ENCODE measurements at regions not wholly inside any gene's neighbourhood (a gene's known extent, or its start where the extent isn't known, plus 50 kb on each side); places are given as distances from the start of the nearest gene placed in this dataset.

GRCh38 chr5:86765778-86766502 is 148.2 kb downstream of the COX7C start:
- H3K9ac ChIP-seq (ENCODE audit: low read depth in 1 of 2, low read length in 2 of 2) = no peak overlapping the region
- no peak overlapping the region for H3K27ac ChIP-seq (ENCODE audit: low read depth, low read length)
- no peaks in the 10 kb centered on the region for H3K36me3 ChIP-seq (ENCODE audit: control insufficient read depth in 1 of 2, insufficient read depth in 2 of 2, low read length in 2 of 2)

DNA sequence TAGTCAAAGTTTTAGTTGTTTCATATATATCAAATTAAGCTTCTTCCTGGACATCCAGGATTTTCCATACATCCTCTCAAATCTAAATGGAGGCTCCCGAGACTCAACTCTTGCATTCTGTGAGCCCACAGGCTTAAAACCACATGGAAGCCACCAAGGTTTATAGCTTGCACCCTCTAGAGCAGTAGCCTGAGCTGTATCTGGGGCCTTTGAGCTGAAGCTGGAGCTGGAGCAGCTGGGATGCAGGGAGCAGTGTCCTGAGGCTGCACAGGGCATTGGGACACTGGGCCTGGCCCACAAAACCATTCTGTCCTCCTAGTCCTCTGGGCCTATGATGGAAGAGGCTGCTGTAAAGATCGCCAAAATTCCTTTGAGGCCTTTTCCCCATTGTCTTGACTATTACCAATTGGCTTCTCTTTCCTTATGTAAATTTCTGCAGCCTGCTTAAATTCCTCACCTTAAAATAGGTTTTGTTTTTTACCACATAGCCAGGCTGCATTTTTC is 151.0 kb downstream of the COX7C start:
- H3K27ac ChIP-seq (ENCODE audit: low read depth, low read length) = no peak overlapping the region
- H3K4me1 ChIP-seq (ENCODE audit: control insufficient read depth in 1 of 2, insufficient read depth in 2 of 2, low read length in 2 of 2) = no peaks in the 10 kb centered on the region
- peaks cover 0 to 4% of the 10 kb centered on the region in 2 donors for H3K9me3 ChIP-seq (ENCODE audit: control insufficient read depth in 1 of 2, low read length in 2 of 2)
- no peaks in the 10 kb centered on the region for H3K27me3 ChIP-seq (ENCODE audit: control insufficient read depth in 1 of 2, insufficient read depth in 2 of 2, low read length in 2 of 2)
- H3K36me3 ChIP-seq (ENCODE audit: control insufficient read depth in 1 of 2, insufficient read depth in 2 of 2, low read length in 2 of 2) = no peaks in the 10 kb centered on the region
- H3K4me3 ChIP-seq (ENCODE audit: low read depth in 1 of 2, low read length in 2 of 2) = no peak overlapping the region
- H3K9ac ChIP-seq (ENCODE audit: low read depth in 1 of 2, low read length in 2 of 2) = no peak overlapping the region

More at GRCh38 chr5:86765778-86766502, 148.2 kb downstream of the COX7C start:
- H3K9me3 ChIP-seq (ENCODE audit: control insufficient read depth in 1 of 2, low read length in 2 of 2) = peaks cover 0 to 4% of the 10 kb centered on the region in 2 donors
- no peak overlapping the region for H3K4me3 ChIP-seq (ENCODE audit: low read depth in 1 of 2, low read length in 2 of 2)
- H3K27me3 ChIP-seq (ENCODE audit: control insufficient read depth in 1 of 2, insufficient read depth in 2 of 2, low read length in 2 of 2) = no peaks in the 10 kb centered on the region
- H3K4me1 ChIP-seq (ENCODE audit: control insufficient read depth in 1 of 2, insufficient read depth in 2 of 2, low read length in 2 of 2) = no peaks in the 10 kb centered on the region

GRCh38 chr5:86780018-86780417 is 162.3 kb downstream of the COX7C start:
- Histone ChIP-seq H3K27me3 (ENCODE audit: control insufficient read depth in 1 of 2, insufficient read depth in 2 of 2, low read length in 2 of 2) (no peaks in the 10 kb centered on the region), H3K9ac (ENCODE audit: low read depth in 1 of 2, low read length in 2 of 2) (no peak overlapping the region), H3K9me3 (ENCODE audit: control insufficient read depth in 1 of 2, low read length in 2 of 2) (no peaks in the 10 kb centered on the region), H3K4me1 (ENCODE audit: control insufficient read depth in 1 of 2, insufficient read depth in 2 of 2, low read length in 2 of 2) (no peaks in the 10 kb centered on the region), H3K27ac (ENCODE audit: low read depth, low read length) (no peak overlapping the region), H3K36me3 (ENCODE audit: control insufficient read depth in 1 of 2, insufficient read depth in 2 of 2, low read length in 2 of 2) (no peaks in the 10 kb centered on the region), H3K4me3 (ENCODE audit: low read depth in 1 of 2, low read length in 2 of 2) (no peak overlapping the region)

GRCh38 chr5:86786955-86787354 is 169.2 kb downstream of the COX7C start:
- Histone ChIP-seq H3K4me1 (ENCODE audit: control insufficient read depth in 1 of 2, insufficient read depth in 2 of 2, low read length in 2 of 2) (no peaks in the 10 kb centered on the region), H3K9me3 (ENCODE audit: control insufficient read depth in 1 of 2, low read length in 2 of 2) (no peaks in the 10 kb centered on the region), H3K27me3 (ENCODE audit: control insufficient read depth in 1 of 2, insufficient read depth in 2 of 2, low read length in 2 of 2) (no peaks in the 10 kb centered on the region), H3K36me3 (ENCODE audit: control insufficient read depth in 1 of 2, insufficient read depth in 2 of 2, low read length in 2 of 2) (no peaks in the 10 kb centered on the region), H3K27ac (ENCODE audit: low read depth, low read length) (no peak overlapping the region), H3K9ac (ENCODE audit: low read depth in 1 of 2, low read length in 2 of 2) (no peak overlapping the region), H3K4me3 (ENCODE audit: low read depth in 1 of 2, low read length in 2 of 2) (no peak overlapping the region)

GRCh38 chr5:86795659-86796058 is 177.9 kb downstream of the COX7C start:
- H3K27ac ChIP-seq (ENCODE audit: low read depth, low read length) = no peak overlapping the region
- H3K9ac ChIP-seq (ENCODE audit: low read depth in 1 of 2, low read length in 2 of 2) = no peak overlapping the region
- H3K27me3 ChIP-seq (ENCODE audit: control insufficient read depth in 1 of 2, insufficient read depth in 2 of 2, low read length in 2 of 2) = no peaks in the 10 kb centered on the region
- H3K4me1 ChIP-seq (ENCODE audit: control insufficient read depth in 1 of 2, insufficient read depth in 2 of 2, low read length in 2 of 2) = no peaks in the 10 kb centered on the region
- H3K4me3 ChIP-seq (ENCODE audit: low read depth in 1 of 2, low read length in 2 of 2) = no peak overlapping the region
- no peaks in the 10 kb centered on the region for H3K36me3 ChIP-seq (ENCODE audit: control insufficient read depth in 1 of 2, insufficient read depth in 2 of 2, low read length in 2 of 2)
- no peaks in the 10 kb centered on the region for H3K9me3 ChIP-seq (ENCODE audit: control insufficient read depth in 1 of 2, low read length in 2 of 2)

DNA sequence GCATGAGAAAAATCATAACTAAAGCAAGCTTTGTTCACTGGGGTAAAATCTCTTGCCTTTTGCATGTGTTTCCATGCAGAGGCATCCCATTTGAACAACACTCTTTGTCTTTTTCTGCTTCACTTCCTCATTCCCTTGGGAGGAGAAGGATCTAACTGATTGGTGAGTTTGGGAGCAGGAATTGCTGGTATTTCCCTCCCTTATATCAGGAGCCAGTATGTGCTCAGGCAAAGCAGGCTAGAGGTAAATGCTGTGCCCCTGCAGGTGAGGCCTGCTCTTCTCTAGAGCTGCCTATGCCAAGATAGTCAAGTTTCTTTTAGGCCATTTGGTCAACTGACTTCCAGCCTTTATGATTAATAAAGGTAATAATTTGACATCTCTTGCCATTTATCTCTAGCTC is 179.9 kb downstream of the COX7C start:
- Histone ChIP-seq H3K4me1 (ENCODE audit: control insufficient read depth in 1 of 2, insufficient read depth in 2 of 2, low read length in 2 of 2) (no peaks in the 10 kb centered on the region), H3K9me3 (ENCODE audit: control insufficient read depth in 1 of 2, low read length in 2 of 2) (no peaks in the 10 kb centered on the region), H3K36me3 (ENCODE audit: control insufficient read depth in 1 of 2, insufficient read depth in 2 of 2, low read length in 2 of 2) (no peaks in the 10 kb centered on the region), H3K27me3 (ENCODE audit: control insufficient read depth in 1 of 2, insufficient read depth in 2 of 2, low read length in 2 of 2) (no peaks in the 10 kb centered on the region), H3K9ac (ENCODE audit: low read depth in 1 of 2, low read length in 2 of 2) (no peak overlapping the region), H3K4me3 (ENCODE audit: low read depth in 1 of 2, low read length in 2 of 2) (no peak overlapping the region), H3K27ac (ENCODE audit: low read depth, low read length) (no peak overlapping the region)

DNA sequence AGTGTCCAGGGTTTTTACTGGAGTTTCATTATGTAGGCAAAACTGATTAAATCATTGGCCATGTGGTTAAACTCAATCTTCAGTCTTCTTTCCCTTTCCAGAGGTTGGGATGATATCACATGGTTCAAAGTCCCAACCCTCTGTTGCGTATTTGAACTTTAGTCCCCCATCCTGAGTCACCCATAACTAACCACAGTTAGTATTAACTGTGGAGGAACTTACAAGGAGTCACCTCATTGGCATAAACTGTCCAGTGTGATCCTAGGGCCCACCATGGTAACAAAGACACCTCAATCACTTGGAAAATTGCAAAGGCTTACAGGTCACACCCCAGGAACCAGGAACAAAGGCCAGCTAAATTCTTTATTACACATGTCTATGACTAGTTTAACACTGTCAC is 188.5 kb downstream of the COX7C start:
- H3K27ac ChIP-seq (ENCODE audit: low read depth, low read length) = no peak overlapping the region
- H3K36me3 ChIP-seq (ENCODE audit: control insufficient read depth in 1 of 2, insufficient read depth in 2 of 2, low read length in 2 of 2) = no peaks in the 10 kb centered on the region
- no peaks in the 10 kb centered on the region for H3K4me1 ChIP-seq (ENCODE audit: control insufficient read depth in 1 of 2, insufficient read depth in 2 of 2, low read length in 2 of 2)
- no peak overlapping the region for H3K4me3 ChIP-seq (ENCODE audit: low read depth in 1 of 2, low read length in 2 of 2)
- H3K27me3 ChIP-seq (ENCODE audit: control insufficient read depth in 1 of 2, insufficient read depth in 2 of 2, low read length in 2 of 2) = no peaks in the 10 kb centered on the region
- no peak overlapping the region for H3K9ac ChIP-seq (ENCODE audit: low read depth in 1 of 2, low read length in 2 of 2)
- H3K9me3 ChIP-seq (ENCODE audit: control insufficient read depth in 1 of 2, low read length in 2 of 2) = peaks cover 2 to 8% of the 10 kb centered on the region in 2 donors

GRCh38 chr5:86807046-86808031 is 189.6 kb downstream of the COX7C start:
- Histone ChIP-seq H3K27me3 (ENCODE audit: control insufficient read depth in 1 of 2, insufficient read depth in 2 of 2, low read length in 2 of 2) (no peaks in the 10 kb centered on the region), H3K27ac (ENCODE audit: low read depth, low read length) (no peak overlapping the region), H3K9ac (ENCODE audit: low read depth in 1 of 2, low read length in 2 of 2) (no peak overlapping the region), H3K4me1 (ENCODE audit: control insufficient read depth in 1 of 2, insufficient read depth in 2 of 2, low read length in 2 of 2) (no peaks in the 10 kb centered on the region), H3K9me3 (ENCODE audit: control insufficient read depth in 1 of 2, low read length in 2 of 2) (peaks cover 2 to 8% of the 10 kb centered on the region in 2 donors), H3K36me3 (ENCODE audit: control insufficient read depth in 1 of 2, insufficient read depth in 2 of 2, low read length in 2 of 2) (no peaks in the 10 kb centered on the region), H3K4me3 (ENCODE audit: low read depth in 1 of 2, low read length in 2 of 2) (no peak overlapping the region)

DNA sequence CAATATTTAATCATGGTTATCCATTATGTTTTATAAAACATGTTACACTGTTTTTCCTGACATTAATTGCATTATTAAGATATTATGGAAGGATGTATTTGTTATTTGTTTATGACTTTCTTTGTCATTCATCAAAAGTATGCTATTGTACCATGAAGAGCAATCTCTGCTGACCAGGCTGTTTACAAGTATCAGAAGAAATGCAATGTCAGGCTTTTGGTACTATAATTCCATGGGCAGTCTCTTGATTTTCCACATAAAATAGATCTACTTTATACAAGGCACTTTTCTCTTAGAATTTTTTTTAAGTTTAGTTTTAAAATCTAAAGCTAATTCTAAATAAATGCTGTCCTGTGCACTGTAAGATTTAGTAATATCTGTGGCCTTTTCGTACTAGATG is 196.6 kb downstream of the COX7C start:
- Histone ChIP-seq H3K9ac (ENCODE audit: low read depth in 1 of 2, low read length in 2 of 2) (no peak overlapping the region), H3K27me3 (ENCODE audit: control insufficient read depth in 1 of 2, insufficient read depth in 2 of 2, low read length in 2 of 2) (no peaks in the 10 kb centered on the region), H3K4me3 (ENCODE audit: low read depth in 1 of 2, low read length in 2 of 2) (no peak overlapping the region), H3K9me3 (ENCODE audit: control insufficient read depth in 1 of 2, low read length in 2 of 2) (no peaks in the 10 kb centered on the region), H3K27ac (ENCODE audit: low read depth, low read length) (no peak overlapping the region), H3K36me3 (ENCODE audit: control insufficient read depth in 1 of 2, insufficient read depth in 2 of 2, low read length in 2 of 2) (no peaks in the 10 kb centered on the region), H3K4me1 (ENCODE audit: control insufficient read depth in 1 of 2, insufficient read depth in 2 of 2, low read length in 2 of 2) (no peaks in the 10 kb centered on the region)

GRCh38 chr5:86814907-86815306 is 197.2 kb downstream of the COX7C start:
- Histone ChIP-seq H3K4me1 (ENCODE audit: control insufficient read depth in 1 of 2, insufficient read depth in 2 of 2, low read length in 2 of 2) (no peaks in the 10 kb centered on the region), H3K9ac (ENCODE audit: low read depth in 1 of 2, low read length in 2 of 2) (no peak overlapping the region), H3K27ac (ENCODE audit: low read depth, low read length) (no peak overlapping the region), H3K27me3 (ENCODE audit: control insufficient read depth in 1 of 2, insufficient read depth in 2 of 2, low read length in 2 of 2) (no peaks in the 10 kb centered on the region), H3K4me3 (ENCODE audit: low read depth in 1 of 2, low read length in 2 of 2) (no peak overlapping the region), H3K36me3 (ENCODE audit: control insufficient read depth in 1 of 2, insufficient read depth in 2 of 2, low read length in 2 of 2) (no peaks in the 10 kb centered on the region), H3K9me3 (ENCODE audit: control insufficient read depth in 1 of 2, low read length in 2 of 2) (no peaks in the 10 kb centered on the region)

Measured in duodenal mucosa (tissue), 2 donors.